Activated naive CD4-positive, alpha-beta T cell treated with anti-CD3 and anti-CD28 coated beads, Interleukin-2, amount 50 U/mL, for 24 hours (primary cell): ENCODE measurements at regions not wholly inside any gene's neighbourhood (a gene's known extent, or its start where the extent isn't known, plus 50 kb on each side); places are given as distances from the start of the nearest gene placed in this dataset.

Experiments used
- H3K27ac Mint-ChIP-seq: one replicate; pipeline ENCODE4 v1.8.0; 2021; ENCODE audit warnings: mild to moderate bottlenecking, mixed read lengths
- H3K27me3 Mint-ChIP-seq: one replicate; pipeline ENCODE4 v1.8.0; 2021; ENCODE audit warnings: mixed read lengths
- H3K36me3 Mint-ChIP-seq: one replicate; pipeline ENCODE4 v1.8.0; 2021; ENCODE audit warnings: mixed read lengths
- H3K4me1 Mint-ChIP-seq: one replicate; pipeline ENCODE4 v1.8.0; 2021; ENCODE audit warnings: mixed read lengths
- H3K4me3 Mint-ChIP-seq: one replicate; pipeline ENCODE4 v1.8.0; 2021; ENCODE audit warnings: mild to moderate bottlenecking, mixed read lengths
- H3K9me3 Mint-ChIP-seq: one replicate; pipeline ENCODE4 v1.8.0; 2021; ENCODE audit warnings: mixed read lengths

DNA sequence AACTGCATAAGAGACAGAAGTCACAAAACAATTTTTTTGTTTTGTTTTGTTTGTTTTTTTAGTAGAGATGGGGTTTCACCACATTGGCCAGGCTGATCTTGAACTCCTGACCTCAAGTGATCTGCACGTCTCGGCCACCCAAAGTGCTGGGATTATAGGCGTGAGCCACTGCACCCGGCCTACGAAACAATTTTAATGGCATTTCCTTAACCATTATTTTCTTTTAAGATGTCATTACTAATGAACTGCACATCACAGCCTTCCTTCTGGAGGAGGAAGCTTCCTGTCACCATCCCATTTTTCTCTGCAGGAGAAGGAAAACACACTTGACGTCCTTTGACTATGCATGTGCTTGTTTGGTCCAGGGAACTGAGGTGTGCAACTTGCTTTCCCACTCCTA is 125.3 kb upstream of the AKIRIN2 start:
- no peaks in the 10 kb centered on the region for H3K36me3 Mint-ChIP-seq
- H3K9me3 Mint-ChIP-seq = no peaks in the 10 kb centered on the region
- no peak overlapping the region for H3K27ac Mint-ChIP-seq
- no peak overlapping the region for H3K4me3 Mint-ChIP-seq
- peaks cover 24% of the 10 kb centered on the region for H3K4me1 Mint-ChIP-seq
- H3K27me3 Mint-ChIP-seq = no peaks in the 10 kb centered on the region

DNA sequence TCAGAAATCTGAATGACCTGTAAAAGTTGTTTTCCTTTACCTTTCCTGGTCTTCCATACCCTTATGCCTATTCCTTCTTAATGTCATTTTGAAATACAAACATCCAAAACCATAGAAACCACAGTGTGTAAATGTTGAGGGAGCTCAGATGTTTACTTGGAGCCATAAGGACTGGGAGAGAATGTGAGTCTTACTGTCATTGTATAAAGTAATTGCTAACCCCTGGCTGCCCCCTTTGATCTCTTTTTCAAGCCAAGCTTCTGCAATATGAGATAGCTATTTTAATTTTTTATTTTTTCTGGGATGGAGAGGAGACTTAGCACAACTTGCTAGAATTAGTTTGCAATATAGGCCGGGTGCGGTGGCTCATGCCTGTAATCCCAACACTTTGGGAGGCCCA is 124.4 kb upstream of the AKIRIN2 start:
- Mint-ChIP-seq H3K27me3 (no peaks in the 10 kb centered on the region), H3K36me3 (no peaks in the 10 kb centered on the region), H3K9me3 (no peaks in the 10 kb centered on the region), H3K4me1 (peaks cover 19% of the 10 kb centered on the region), H3K27ac (no peak overlapping the region), H3K4me3 (no peak overlapping the region)

DNA sequence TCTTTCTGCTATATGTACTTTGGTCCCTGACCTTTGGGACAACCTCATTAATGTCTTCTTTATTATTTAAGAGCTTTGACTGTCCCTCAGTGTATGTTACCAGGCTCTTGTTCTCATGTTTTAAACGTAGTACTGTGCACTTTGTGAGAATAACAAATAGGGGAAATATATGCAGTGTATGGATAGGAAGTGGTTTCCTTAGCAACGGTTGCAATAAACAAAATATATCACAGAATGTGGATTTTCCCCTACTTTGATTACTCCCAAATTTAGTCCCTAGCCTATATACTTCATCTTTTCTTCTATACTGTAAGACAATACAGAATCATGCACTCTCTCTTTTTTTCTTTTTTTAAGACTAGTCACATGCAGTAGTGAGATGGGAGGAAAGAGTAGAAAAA is 123.8 kb upstream of the AKIRIN2 start:
- no peaks in the 10 kb centered on the region for H3K27me3 Mint-ChIP-seq
- H3K4me1 Mint-ChIP-seq = peaks cover 16% of the 10 kb centered on the region
- H3K9me3 Mint-ChIP-seq = no peaks in the 10 kb centered on the region
- H3K27ac Mint-ChIP-seq = no peak overlapping the region
- H3K4me3 Mint-ChIP-seq = no peak overlapping the region
- H3K36me3 Mint-ChIP-seq = no peaks in the 10 kb centered on the region

DNA sequence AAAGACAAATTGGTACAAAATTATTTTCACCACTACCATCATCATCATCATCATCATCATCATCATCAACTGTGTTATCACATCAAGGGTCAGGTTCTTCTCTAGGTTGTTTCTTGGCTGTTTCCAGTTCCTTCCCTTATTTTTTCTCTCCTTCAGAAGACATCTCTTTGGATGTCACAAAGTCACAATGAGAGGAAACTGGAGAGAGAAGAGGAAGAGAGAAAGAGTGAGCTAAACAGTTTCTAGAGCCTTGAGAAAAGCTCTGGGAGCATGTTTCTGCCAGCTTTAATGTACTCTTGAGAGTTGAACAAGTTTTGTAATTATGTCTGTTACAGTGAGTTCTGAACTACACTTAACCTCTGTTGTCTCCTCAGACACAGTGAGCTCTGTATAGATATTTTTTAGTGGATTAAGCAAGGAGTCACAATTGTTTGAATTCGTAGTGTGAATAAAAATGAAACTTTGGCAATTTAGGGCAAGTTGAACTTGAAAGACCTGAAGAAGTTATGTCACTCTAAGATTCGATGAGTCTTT is 123.0 kb upstream of the AKIRIN2 start:
- H3K27me3 Mint-ChIP-seq = no peaks in the 10 kb centered on the region
- H3K36me3 Mint-ChIP-seq = no peaks in the 10 kb centered on the region
- peaks cover 16% of the 10 kb centered on the region for H3K4me1 Mint-ChIP-seq
- no peak overlapping the region for H3K4me3 Mint-ChIP-seq
- H3K9me3 Mint-ChIP-seq = no peaks in the 10 kb centered on the region
- H3K27ac Mint-ChIP-seq = no peak overlapping the region

DNA sequence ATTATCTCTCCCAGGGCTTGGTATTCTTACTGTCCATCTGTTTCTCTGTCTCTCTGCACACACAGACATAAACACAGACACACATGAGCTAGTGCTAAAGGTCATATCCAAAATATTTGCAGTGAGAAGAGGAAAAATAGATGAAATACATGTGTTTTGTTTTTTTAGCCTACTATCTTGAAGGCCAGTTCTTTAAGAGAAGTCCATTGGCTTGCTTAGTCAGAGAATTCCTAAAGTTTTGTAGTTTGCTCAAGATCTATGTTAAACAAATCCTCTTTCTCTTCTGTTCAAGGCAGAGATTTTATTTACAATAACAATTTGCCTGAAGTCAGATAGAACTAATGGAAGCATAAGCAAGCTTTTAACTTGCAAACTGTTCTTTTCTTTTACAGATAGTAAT is 120.0 kb upstream of the AKIRIN2 start:
- Mint-ChIP-seq H3K9me3 (no peaks in the 10 kb centered on the region), H3K27me3 (no peaks in the 10 kb centered on the region), H3K27ac (no peak overlapping the region), H3K4me1 (peaks cover 16% of the 10 kb centered on the region), H3K4me3 (no peak overlapping the region), H3K36me3 (no peaks in the 10 kb centered on the region)

DNA sequence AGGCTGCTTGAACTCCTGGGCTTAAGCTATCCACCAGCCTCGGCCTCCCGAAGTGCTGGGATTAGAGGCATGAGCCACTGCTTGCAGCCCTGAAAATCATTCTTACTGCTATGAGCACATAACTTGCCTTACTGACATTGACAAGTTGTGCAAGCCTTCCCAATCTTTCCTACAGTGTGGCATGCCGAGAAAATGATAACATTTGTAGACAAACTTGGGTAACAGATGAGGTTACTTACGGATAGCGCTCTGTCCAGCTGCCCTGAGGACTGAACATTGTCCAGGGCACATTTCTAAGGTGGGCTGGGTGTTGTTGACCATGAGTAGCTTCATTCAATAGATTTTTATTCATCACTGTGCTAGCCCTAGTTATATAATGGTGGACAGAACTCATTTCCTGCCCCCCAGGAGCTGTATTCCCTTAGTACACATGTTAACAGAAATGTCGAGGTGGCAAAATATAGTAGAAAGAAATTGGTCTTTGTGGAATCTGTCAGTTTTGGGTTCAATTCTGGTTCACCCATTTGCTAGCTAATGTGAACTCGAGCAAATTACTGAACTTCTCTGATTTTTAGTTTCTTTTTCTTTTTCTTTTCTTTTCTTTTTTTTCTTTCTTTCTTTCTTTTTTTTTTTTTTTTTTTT is 118.4 kb upstream of the AKIRIN2 start:
- no peak overlapping the region for H3K4me3 Mint-ChIP-seq

DNA sequence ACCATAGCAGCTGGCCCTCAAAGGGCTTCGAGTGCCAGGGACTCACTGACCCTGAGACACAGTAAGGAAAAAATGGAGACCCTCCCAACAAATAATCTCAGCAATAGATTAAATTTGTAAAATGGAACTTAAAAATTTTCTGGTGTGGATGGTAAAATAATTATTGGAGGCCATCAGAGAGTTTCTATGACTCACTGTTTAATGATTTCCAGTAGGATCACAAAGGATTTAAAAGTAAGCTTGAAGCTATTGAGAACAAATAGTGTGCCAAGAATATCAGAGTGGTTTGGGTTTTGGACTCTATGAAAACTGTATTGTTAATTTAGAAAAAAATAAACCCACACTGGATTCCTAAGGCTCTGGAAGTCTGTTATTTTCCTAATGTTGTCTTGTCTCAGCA is 115.2 kb upstream of the AKIRIN2 start:
- H3K4me1 Mint-ChIP-seq = no peaks in the 10 kb centered on the region

More for the DNA sequence above, 118.4 kb upstream of the AKIRIN2 start:
- no peaks in the 10 kb centered on the region for H3K9me3 Mint-ChIP-seq
- H3K27ac Mint-ChIP-seq = no peak overlapping the region
- H3K4me1 Mint-ChIP-seq = peaks cover 5% of the 10 kb centered on the region
- peaks cover 3% of the 10 kb centered on the region for H3K27me3 Mint-ChIP-seq
- H3K36me3 Mint-ChIP-seq = no peaks in the 10 kb centered on the region

DNA sequence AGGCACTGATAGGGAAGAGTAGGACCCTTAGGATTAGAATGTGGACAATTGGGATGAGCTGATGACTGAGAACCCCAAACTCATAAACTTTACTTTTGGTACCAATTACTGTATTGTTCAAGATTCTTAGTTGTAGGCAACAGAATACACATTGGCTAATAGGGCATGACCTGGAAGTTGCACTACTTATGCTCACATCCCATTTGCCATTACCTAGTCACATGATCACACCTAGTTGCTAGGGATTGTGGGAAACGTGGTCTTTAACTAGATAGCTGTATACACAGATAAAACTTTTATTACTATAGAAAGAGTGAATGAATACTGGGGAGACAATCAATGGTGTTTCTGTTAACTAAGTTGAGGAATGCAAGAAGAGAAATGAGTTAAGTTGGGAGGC is 113.4 kb upstream of the AKIRIN2 start:
- peaks cover 7% of the 10 kb centered on the region for H3K27me3 Mint-ChIP-seq
- no peaks in the 10 kb centered on the region for H3K36me3 Mint-ChIP-seq
- no peak overlapping the region for H3K27ac Mint-ChIP-seq
- H3K9me3 Mint-ChIP-seq = no peaks in the 10 kb centered on the region
- H3K4me3 Mint-ChIP-seq = no peak overlapping the region
- no peaks in the 10 kb centered on the region for H3K4me1 Mint-ChIP-seq

More for the DNA sequence above, 115.2 kb upstream of the AKIRIN2 start:
- H3K4me3 Mint-ChIP-seq = no peak overlapping the region
- H3K27ac Mint-ChIP-seq = no peak overlapping the region
- H3K36me3 Mint-ChIP-seq = no peaks in the 10 kb centered on the region
- peaks cover 7% of the 10 kb centered on the region for H3K27me3 Mint-ChIP-seq
- no peaks in the 10 kb centered on the region for H3K9me3 Mint-ChIP-seq

DNA sequence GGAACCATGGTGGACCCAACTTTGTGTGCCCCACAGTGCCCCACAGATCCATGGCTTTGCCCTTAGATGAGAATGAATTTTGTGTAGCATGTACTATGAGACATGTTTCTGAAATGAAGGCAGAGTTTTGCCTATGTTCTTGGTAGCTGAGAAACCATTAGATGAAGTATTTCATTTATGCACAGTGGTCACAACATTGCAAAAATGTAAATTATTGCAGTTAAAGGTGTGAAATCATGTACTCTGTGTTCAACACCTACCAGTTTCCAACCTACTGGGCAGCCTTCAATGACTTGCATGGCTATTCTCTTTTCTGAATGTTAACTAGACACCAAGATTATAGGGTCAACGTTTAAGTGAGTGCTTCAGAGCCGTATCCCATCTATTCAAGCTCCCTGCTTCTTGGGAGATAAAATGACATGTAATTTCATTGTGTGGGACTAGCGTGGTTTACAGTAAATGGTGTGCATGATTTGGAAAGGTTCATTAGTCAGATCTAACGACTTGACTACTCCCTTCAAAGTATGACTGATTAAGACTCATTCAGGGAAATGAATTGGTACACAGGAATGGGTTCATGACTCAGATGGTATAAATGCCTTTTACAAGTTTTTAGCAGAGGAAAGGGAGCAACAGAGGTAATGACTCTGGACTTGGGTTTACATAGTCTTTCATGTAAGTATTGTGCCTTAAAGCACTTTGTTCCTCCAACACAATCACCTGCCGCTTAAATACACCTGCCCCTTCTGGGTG is 106.1 kb upstream of the AKIRIN2 start:
- peaks cover 2% of the 10 kb centered on the region for H3K27me3 Mint-ChIP-seq
- H3K4me1 Mint-ChIP-seq = no peaks in the 10 kb centered on the region
- no peak overlapping the region for H3K4me3 Mint-ChIP-seq
- no peaks in the 10 kb centered on the region for H3K9me3 Mint-ChIP-seq
- no peaks in the 10 kb centered on the region for H3K36me3 Mint-ChIP-seq
- H3K27ac Mint-ChIP-seq = no peak overlapping the region

DNA sequence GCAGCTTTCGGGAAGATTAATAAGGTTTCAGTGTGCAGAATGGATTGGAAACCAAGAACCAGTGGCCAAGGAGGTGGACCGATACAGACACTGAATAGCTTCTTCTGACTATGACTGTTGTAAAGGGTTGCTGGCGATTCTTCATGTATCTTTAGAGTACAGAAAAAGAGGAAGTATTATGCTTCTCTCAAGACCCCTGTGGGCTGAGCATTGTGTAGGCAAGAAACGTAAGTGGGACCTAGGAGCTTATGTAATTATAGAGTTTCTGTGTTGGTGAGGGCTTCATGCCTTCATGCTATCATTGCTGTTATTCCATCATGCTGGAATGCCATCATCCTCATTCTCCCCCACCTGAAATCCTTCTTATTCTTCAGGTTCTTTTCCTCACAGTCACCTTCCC is 105.4 kb upstream of the AKIRIN2 start:
- no peaks in the 10 kb centered on the region for H3K27me3 Mint-ChIP-seq
- H3K4me3 Mint-ChIP-seq = no peak overlapping the region
- H3K36me3 Mint-ChIP-seq = no peaks in the 10 kb centered on the region
- no peaks in the 10 kb centered on the region for H3K9me3 Mint-ChIP-seq
- H3K4me1 Mint-ChIP-seq = no peaks in the 10 kb centered on the region
- H3K27ac Mint-ChIP-seq = no peak overlapping the region

DNA sequence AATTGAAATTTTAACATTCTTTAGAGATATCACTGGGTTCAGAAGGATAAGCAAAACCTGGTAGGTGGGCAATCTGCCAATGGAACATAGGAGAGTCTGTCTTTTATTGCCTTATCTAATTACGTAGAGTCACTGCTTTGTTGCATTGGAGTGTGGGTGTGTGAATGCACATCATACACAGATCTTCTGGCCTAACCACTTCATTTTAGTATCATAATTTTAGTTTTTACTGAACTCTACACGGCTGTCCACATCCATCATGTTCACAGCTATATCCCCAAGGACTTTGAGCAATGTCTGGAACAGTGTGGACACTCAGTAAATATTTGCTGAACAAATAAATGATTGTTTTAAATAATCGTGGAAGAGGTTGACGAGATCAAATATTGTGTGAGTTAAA is 104.6 kb upstream of the AKIRIN2 start:
- no peak overlapping the region for H3K27ac Mint-ChIP-seq

DNA sequence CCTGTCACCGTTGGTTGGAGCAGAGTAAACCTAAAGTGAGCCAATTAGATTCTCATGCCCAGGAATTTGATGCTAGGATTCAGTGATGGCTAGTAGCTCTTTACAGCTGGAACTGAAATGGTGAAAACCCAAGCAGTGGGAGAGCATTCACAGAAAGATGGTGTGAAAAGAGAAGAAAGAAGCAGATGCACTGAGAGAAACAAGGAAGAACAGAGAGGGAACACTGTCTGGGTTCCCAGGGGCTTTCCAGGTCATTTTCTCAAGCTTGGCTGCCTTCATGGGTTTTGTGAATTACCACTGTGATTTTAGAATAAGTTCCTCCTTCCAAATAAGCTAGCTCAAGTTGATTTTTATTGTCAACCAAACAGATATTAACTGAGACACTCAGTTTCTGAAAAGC is 104.1 kb upstream of the AKIRIN2 start:
- H3K4me3 Mint-ChIP-seq = no peak overlapping the region
- H3K9me3 Mint-ChIP-seq = no peaks in the 10 kb centered on the region
- no peaks in the 10 kb centered on the region for H3K4me1 Mint-ChIP-seq
- H3K27ac Mint-ChIP-seq = no peak overlapping the region
- H3K27me3 Mint-ChIP-seq = no peaks in the 10 kb centered on the region
- no peaks in the 10 kb centered on the region for H3K36me3 Mint-ChIP-seq

More for the DNA sequence above, 104.6 kb upstream of the AKIRIN2 start:
- no peaks in the 10 kb centered on the region for H3K9me3 Mint-ChIP-seq
- H3K4me3 Mint-ChIP-seq = no peak overlapping the region
- no peaks in the 10 kb centered on the region for H3K27me3 Mint-ChIP-seq
- no peaks in the 10 kb centered on the region for H3K36me3 Mint-ChIP-seq
- H3K4me1 Mint-ChIP-seq = no peaks in the 10 kb centered on the region

DNA sequence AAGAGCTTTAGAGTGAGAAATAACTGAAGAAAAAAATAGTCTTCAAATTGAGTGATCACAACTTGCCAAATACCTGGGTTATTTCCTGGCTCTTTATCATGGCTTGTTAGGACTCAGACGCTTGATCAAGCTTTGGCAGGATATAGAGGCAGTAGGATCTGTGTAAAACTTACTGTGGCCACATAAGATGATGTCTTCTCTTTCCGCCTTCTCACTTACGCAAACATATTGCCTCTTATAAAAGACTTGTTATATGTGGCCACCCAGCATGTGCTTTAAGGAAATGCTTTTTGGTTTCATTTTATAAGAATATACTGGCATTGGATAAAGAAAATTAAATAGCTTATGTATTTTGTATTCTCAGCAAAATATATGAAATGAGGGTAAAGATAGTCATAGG is 101.8 kb upstream of the AKIRIN2 start:
- Mint-ChIP-seq H3K27me3 (peaks cover 2% of the 10 kb centered on the region), H3K27ac (no peak overlapping the region), H3K4me1 (no peaks in the 10 kb centered on the region), H3K9me3 (no peaks in the 10 kb centered on the region), H3K4me3 (no peak overlapping the region), H3K36me3 (no peaks in the 10 kb centered on the region)

DNA sequence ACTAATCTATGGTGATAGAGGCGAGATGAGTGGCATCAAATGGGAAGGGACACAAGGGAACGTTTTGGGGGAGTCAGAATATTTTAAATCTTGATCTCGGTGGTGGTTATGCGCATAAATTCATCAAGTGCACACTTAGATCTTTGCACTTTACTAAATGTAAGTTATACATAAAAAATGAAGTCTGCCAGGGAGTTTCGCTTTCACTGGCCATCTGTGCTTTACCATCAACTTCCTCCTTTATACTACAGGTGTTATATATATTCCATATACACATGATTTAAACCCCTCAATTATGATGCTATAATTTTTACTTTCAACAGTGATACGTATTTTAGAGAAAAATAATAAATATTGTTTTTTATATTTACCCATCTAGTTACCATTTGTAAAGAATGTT is 97.6 kb upstream of the AKIRIN2 start:
- Mint-ChIP-seq H3K9me3 (no peaks in the 10 kb centered on the region), H3K27me3 (peaks cover 4% of the 10 kb centered on the region), H3K4me3 (no peak overlapping the region), H3K36me3 (no peaks in the 10 kb centered on the region), H3K4me1 (no peaks in the 10 kb centered on the region), H3K27ac (no peak overlapping the region)

DNA sequence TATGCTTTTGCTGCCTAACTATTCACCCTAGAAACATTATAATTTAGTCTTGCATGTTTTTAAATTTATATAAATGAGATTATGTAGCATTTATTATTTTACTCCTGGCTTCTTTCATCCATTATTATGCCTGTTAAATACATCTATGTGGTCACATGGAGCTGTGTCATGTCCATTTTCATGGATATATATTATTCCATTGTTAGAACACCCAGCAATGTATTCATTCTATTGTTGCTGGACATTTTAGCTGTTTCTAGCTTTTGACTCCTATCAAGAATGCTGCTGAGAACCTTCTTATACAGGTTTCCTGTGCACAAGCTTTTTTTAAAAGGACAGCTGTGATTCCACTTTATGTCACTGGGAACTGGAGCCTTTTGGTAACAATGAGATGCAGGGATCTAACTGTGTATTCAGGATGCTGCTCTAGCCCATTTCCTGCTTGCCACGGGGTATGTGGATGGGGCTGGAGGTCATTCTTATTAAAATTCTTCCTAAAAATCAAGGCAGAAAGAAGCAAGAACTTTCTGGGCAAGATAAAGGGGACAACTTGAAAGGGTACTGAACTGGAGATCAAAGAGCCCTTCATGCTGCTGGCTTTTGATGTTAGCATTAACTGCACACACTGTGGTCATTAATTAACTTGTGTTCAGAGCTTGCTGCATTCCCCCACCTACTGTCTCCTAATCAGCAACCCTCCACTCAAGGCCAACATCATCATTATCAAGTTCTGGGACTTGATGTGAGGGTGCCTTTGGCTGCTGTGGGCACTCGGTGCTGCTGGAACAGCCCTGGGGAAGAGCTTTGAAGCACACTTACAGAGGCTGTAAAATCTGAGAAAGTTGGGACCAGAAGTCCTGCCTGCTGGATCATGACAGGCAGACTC is 96.6 kb upstream of the AKIRIN2 start:
- H3K36me3 Mint-ChIP-seq = no peaks in the 10 kb centered on the region
- no peaks in the 10 kb centered on the region for H3K9me3 Mint-ChIP-seq
- no peaks in the 10 kb centered on the region for H3K4me1 Mint-ChIP-seq
- H3K27ac Mint-ChIP-seq = no peak overlapping the region
- H3K4me3 Mint-ChIP-seq = no peak overlapping the region
- peaks cover 4% of the 10 kb centered on the region for H3K27me3 Mint-ChIP-seq
